Panc1 (cell line): ENCODE measurements at regions not wholly inside any gene's neighbourhood (a gene's known extent, or its start where the extent isn't known, plus 50 kb on each side); places are given as distances from the start of the nearest gene placed in this dataset.

ENCODE experiments used
- ATAC-seq: fragments of 200-7000 bp; cut with Tn5 transposase; 2 replicates; pipeline ENCODE4 v1.9.1; 2020; ENCODE audit warnings: mild to moderate bottlenecking, moderate library complexity
- BruUV-seq: library from RNA; stranded (reverse); fragments of 400-500 nt; replicated peaks from 2 replicates; lab custom pipeline; 2021; lab: Mats Ljungman, UMichigan
- CTCF ChIA-PET: fragments of 300-600 bp; sonication (Branson Sonifier 250); formaldehyde crosslinking; loops from one replicate; lab custom pipeline; 2022; ENCODE audit warnings: antibody characterized with exemption; lab: Charles Lee
- POLR2A ChIA-PET: fragments of 300-600 bp; sonication (Branson Sonifier 250); formaldehyde crosslinking; loops from one replicate; lab custom pipeline; 2022; ENCODE audit warnings: antibody characterized with exemption; lab: Charles Lee
- DNase-seq: peaks from one replicate; pipeline ENCODE4 v3.0.0-alpha.2; 2010; ENCODE audit warnings: low read depth, low spot score
- H3K27ac ChIP-seq: 2 replicates; pipeline ENCODE4 v1.5.1; 2011; ENCODE audit warnings: mild to moderate bottlenecking, low read length, inconsistent platforms
- H3K27me3 ChIP-seq: fragments of 200-500 bp; sonication (Bioruptor generic); 2 replicates; pipeline ENCODE4 v1.6.0; 2014; ENCODE audit warnings: low read length, inconsistent platforms; ENCODE audit not compliant: control insufficient read depth, insufficient read depth
- H3K36me3 ChIP-seq: fragments of 200-500 bp; sonication (Bioruptor generic); 2 replicates; pipeline ENCODE4 v1.5.1; 2014; ENCODE audit warnings: inconsistent platforms, mild to moderate bottlenecking, low read length, moderate library complexity; ENCODE audit not compliant: control insufficient read depth, insufficient read depth
- H3K4me1 ChIP-seq: 2 replicates; pipeline ENCODE4 v1.5.1; 2011; ENCODE audit warnings: inconsistent platforms, mild to moderate bottlenecking, low read length, moderate library complexity; ENCODE audit not compliant: control insufficient read depth, insufficient read depth
- H3K4me3 ChIP-seq, 2 experiments: 2 replicates each; pipeline ENCODE4 v1.5.1; 2011 to 2012; ENCODE audit warnings: low read depth in 2 of 2, low read length in 2 of 2, mild to moderate bottlenecking in 2 of 2, inconsistent platforms in 1 of 2, moderate library complexity in 1 of 2
- H3K9me3 ChIP-seq: fragments of 200-500 bp; sonication (Bioruptor generic); 2 replicates; pipeline ENCODE4 v1.5.1; 2014; ENCODE audit warnings: low read depth, mild to moderate bottlenecking, inconsistent platforms, low read length, moderate library complexity; ENCODE audit not compliant: control insufficient read depth, insufficient read depth
- CTCF ChIP-seq: fragments of 450-650 bp; IDR thresholded peaks from 2 replicates; pipeline ENCODE4 v1.5.1; 2017; ENCODE audit warnings: mild to moderate bottlenecking
- POLR2AphosphoS5 ChIP-seq: IDR thresholded peaks from 2 replicates; pipeline ENCODE4 v1.6.1; 2012; ENCODE audit warnings: mild to moderate bottlenecking, low read depth, low read length, moderate library complexity
- REST ChIP-seq, 2 experiments: IDR thresholded peaks; 2 replicates each; pipeline ENCODE4 v1.6.1; 2011 to 2012; ENCODE audit warnings: low read depth in 2 of 2, control low read depth in 1 of 2, low read length in 1 of 2, mild to moderate bottlenecking in 1 of 2, moderate library complexity in 1 of 2; ENCODE audit not compliant: insufficient read depth in 1 of 2
- SIN3A ChIP-seq: IDR thresholded peaks from 2 replicates; pipeline ENCODE4 v1.6.1; 2012; ENCODE audit warnings: low read depth, mild to moderate bottlenecking, low read length, moderate library complexity, borderline replicate concordance; ENCODE audit not compliant: insufficient read depth
- TCF7L2 ChIP-seq: IDR thresholded peaks from 2 replicates; pipeline ENCODE4 v1.6.1; 2011; ENCODE audit warnings: mild to moderate bottlenecking, low read depth, low read length, inconsistent platforms
- in situ Hi-C: cut with HindIII; loops from 2 replicates; pipeline ENCODE4 v1.10.0; 2016; ENCODE audit warnings: low sequenced_read_pairs, low pct_unique_long_range_greater_than_20kb
- intact Hi-C: fragments of 100-400 bp; cut with micrococcal nuclease; formaldehyde crosslinking; loops from one replicate; pipeline ENCODE4 v1.10.0; 2022; ENCODE audit not compliant: unreplicated experiment

- no TSS peak for BruUV-seq
- ATAC-seq = no peak
- ChIA-PET POLR2A (no interaction called here), CTCF (no interaction called here)
- Histone ChIP-seq H3K4me1 (no peaks in the 10 kb centered on the region), H3K27ac (no peak overlapping the region), H3K27me3 (no peaks in the 10 kb centered on the region), H3K36me3 (no peaks in the 10 kb centered on the region), H3K9me3 (no peaks in the 10 kb centered on the region), H3K4me3 (no peak overlapping the region)
- intact Hi-C loops (no loop called here), in situ Hi-C loops (no loop called here)
- TF ChIP-seq SIN3A = no peak
- TF ChIP-seq POLR2AphosphoS5 = no peak
- TF ChIP-seq REST (IDR thresholded peaks at IDR 0.05; ENCODE audit: insufficient read depth in 1 of 2, low read depth in 2 of 2, low read length in 1 of 2) = no peak
- no peak for TF ChIP-seq CTCF
- TF ChIP-seq TCF7L2 = no peak
- DNase-seq = no peak
These were observed 83.6 kb upstream of the ZBED5 start for GRCh38 chr11:10941414-10941813.

GRCh38 chr11:10938650-10939387, 81.0 kb upstream of the ZBED5 start:
- DNase-seq (no peak), ATAC-seq (no peak)
- H3K4me1 ChIP-seq = peaks cover 9% of the 10 kb centered on the region
- TF ChIP-seq REST (IDR thresholded peaks at IDR 0.05; ENCODE audit: insufficient read depth in 1 of 2, low read depth in 2 of 2, low read length in 1 of 2) = no peak
- no peak for TF ChIP-seq TCF7L2
- no peaks in the 10 kb centered on the region for H3K27me3 ChIP-seq
- intact Hi-C loops (no loop called here), in situ Hi-C loops (no loop called here)
- no peak overlapping the region for H3K4me3 ChIP-seq
- ChIA-PET CTCF (no interaction called here), POLR2A (interaction anchor here (0.5 kb wide), 1 partner anchor 897 kb away, joined by 9 read pairs; no protein-coding TSS in a partner anchor)
- H3K9me3 ChIP-seq = no peaks in the 10 kb centered on the region
- no peaks in the 10 kb centered on the region for H3K36me3 ChIP-seq
- BruUV-seq = no TSS peak
- no peak overlapping the region for H3K27ac ChIP-seq
